Uterus (tissue), 3 donors: ENCODE measurements at regions not wholly inside any gene's neighbourhood (a gene's known extent, or its start where the extent isn't known, plus 50 kb on each side); places are given as distances from the start of the nearest gene placed in this dataset.

ENCODE experiments used
- DNase-seq, 2 donors: peaks; one replicate each; pipeline ENCODE4 v3.0.0-alpha.2; 2019 to 2020
- H3K27ac ChIP-seq, 2 donors: fragments of 200-600 bp; sonication (generic); 1 replicate in 1 of 2; 2 replicates in 1 of 2; pipeline ENCODE4 v1.5.1; 2016 to 2018
- H3K27me3 ChIP-seq, 2 donors: fragments of 200-600 bp; sonication (generic); one replicate each; pipeline ENCODE4 v1.5.1; 2018 to 2019; ENCODE audit warnings: control low read depth in 1 of 2
- H3K36me3 ChIP-seq, 2 donors: fragments of 200-600 bp; sonication (generic); one replicate each; pipeline ENCODE4 v1.5.1; 2019; ENCODE audit warnings: control low read depth in 1 of 2
- H3K4me1 ChIP-seq, 2 donors: fragments of 200-600 bp; sonication (generic); one replicate each; pipeline ENCODE4 v1.5.1; 2018 to 2019; ENCODE audit warnings: control low read depth in 1 of 2
- H3K4me3 ChIP-seq, 2 donors: fragments of 200-600 bp; sonication (generic); 1 replicate in 1 of 2; 2 replicates in 1 of 2; pipeline ENCODE4 v1.5.1; 2018 to 2019; ENCODE audit warnings: mild to moderate bottlenecking in 1 of 2
- H3K9me3 ChIP-seq, 2 donors: fragments of 200-600 bp; sonication (generic); one replicate each; pipeline ENCODE4 v1.5.1; 2019; ENCODE audit warnings: control low read depth in 1 of 2
- CTCF ChIP-seq, 4 experiments: fragments of 200-600 bp in 2 of 4; fragments of 450-650 bp in 2 of 4; sonication (generic) in 2 of 4; IDR thresholded peaks; one replicate each; pipeline ENCODE4 v1.5.1; 2016 to 2019; ENCODE audit warnings: antibody characterized with exemption in 4 of 4, mild to moderate bottlenecking in 2 of 4, moderate library complexity in 1 of 4
- POLR2A ChIP-seq, 2 donors: fragments of 450-650 bp; IDR thresholded peaks; one replicate each; pipeline ENCODE4 v1.6.1; 2016; ENCODE audit warnings: antibody characterized with exemption in 2 of 2, mild to moderate bottlenecking in 1 of 2, moderate library complexity in 1 of 2
- intact Hi-C: fragments of 100-400 bp; cut with DNase I; formaldehyde crosslinking; loops from one replicate; pipeline ENCODE4 v1.15.1; 2023; ENCODE audit warnings: low total_unique reads
- donor health status: DM: yes; HTN: yes; CAD: no.

GRCh38 chr6:80636689-80637088 lies 530.2 kb downstream of the BCKDHB start:
- Histone ChIP-seq H3K9me3 (no peaks in the 10 kb centered on the region), H3K27me3 (no peaks in the 10 kb centered on the region), H3K4me1 (no peaks in the 10 kb centered on the region), H3K4me3 (no peak overlapping the region), H3K27ac (no peak overlapping the region), H3K36me3 (no peaks in the 10 kb centered on the region)
- DNase-seq, result no peak
- intact Hi-C loops, result no loop called here
- no peak for TF ChIP-seq POLR2A (IDR thresholded peaks at IDR 0.05)
- no peak for TF ChIP-seq CTCF (IDR thresholded peaks at IDR 0.05)

DNA sequence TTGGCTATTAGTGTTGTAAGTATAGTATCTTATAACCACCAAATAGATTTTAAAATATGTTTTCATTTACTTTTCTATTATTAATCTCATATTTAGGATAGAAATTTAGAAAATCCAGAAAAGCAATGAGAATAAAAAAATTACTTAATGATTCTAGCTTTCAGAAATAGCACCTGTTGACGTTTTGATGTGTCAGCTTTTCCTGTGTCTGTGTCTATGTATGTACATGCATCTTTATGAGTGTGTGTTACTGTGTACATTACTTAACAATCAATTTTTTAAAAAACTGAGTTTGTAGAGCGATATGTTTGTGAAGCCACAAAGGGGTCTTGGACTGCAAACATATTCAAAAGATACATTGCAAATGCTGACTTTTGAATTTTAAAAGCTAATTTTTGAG lies 526.9 kb downstream of the BCKDHB start:
- Histone ChIP-seq H3K27ac (no peak overlapping the region), H3K36me3 (no peaks in the 10 kb centered on the region), H3K4me1 (no peaks in the 10 kb centered on the region), H3K4me3 (no peak overlapping the region), H3K27me3 (no peaks in the 10 kb centered on the region), H3K9me3 (no peaks in the 10 kb centered on the region)
- no peak for DNase-seq
- intact Hi-C loops, result no loop called here
- TF ChIP-seq CTCF (IDR thresholded peaks at IDR 0.05) (no peak), POLR2A (IDR thresholded peaks at IDR 0.05) (no peak)

- no peaks in the 10 kb centered on the region for H3K36me3 ChIP-seq
Measured at GRCh38 chr6:80625405-80625804, 518.9 kb downstream of the BCKDHB start.

DNA sequence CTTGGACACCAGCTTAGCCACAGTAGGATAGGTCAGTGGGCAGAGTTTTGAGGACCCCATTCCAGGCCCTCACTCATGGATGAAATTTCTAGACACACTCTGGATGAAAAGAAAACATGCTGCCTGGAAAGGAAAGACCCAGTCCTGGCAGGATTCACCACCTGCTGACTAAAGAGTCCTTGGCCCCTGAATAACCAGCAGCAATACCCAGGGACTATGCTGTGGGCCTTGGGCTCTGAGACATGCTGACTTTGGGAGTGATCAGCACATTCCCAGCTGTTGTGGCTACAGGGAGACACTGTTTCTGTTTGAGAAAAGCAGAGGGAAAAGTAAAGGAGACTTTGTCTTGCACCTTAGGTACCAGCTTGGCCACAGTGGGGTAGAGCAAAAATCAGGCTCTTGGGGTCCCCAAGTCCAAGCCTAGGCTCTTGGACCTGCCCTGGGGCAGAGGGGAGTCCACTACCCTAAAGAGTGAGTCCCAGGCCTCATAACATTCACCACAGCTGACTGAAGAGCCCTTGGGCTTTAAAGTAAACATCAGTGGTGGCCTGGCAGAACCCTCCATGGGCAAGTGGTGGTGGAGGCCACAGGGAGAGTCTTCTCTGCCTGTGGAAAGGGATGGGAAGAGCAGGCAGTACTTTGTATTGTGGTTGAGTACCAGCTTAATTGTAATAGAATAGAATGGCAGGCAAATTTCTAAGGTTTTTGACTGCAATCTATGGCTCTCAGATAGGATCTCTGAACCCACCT lies 516.8 kb downstream of the BCKDHB start:
- Histone ChIP-seq H3K4me1 (no peaks in the 10 kb centered on the region), H3K27me3 (no peaks in the 10 kb centered on the region), H3K36me3 (no peaks in the 10 kb centered on the region), H3K4me3 (no peak overlapping the region), H3K9me3 (no peaks in the 10 kb centered on the region), H3K27ac (no peak overlapping the region)
- intact Hi-C loops, result no loop called here
- TF ChIP-seq POLR2A (IDR thresholded peaks at IDR 0.05) (no peak), CTCF (IDR thresholded peaks at IDR 0.05) (no peak)
- DNase-seq, result no peak

More at GRCh38 chr6:80625405-80625804, 518.9 kb downstream of the BCKDHB start:
- no peak overlapping the region for H3K27ac ChIP-seq
- no peak overlapping the region for H3K4me3 ChIP-seq
- no peaks in the 10 kb centered on the region for H3K27me3 ChIP-seq
- H3K9me3 ChIP-seq, result no peaks in the 10 kb centered on the region
- intact Hi-C loops, result no loop called here
- DNase-seq, result no peak
- no peak for TF ChIP-seq POLR2A (IDR thresholded peaks at IDR 0.05)
- TF ChIP-seq CTCF (IDR thresholded peaks at IDR 0.05), result no peak
- no peaks in the 10 kb centered on the region for H3K4me1 ChIP-seq

- H3K27me3 ChIP-seq, result no peaks in the 10 kb centered on the region
- no peak overlapping the region for H3K4me3 ChIP-seq
- intact Hi-C loops, result no loop called here
- H3K36me3 ChIP-seq, result no peaks in the 10 kb centered on the region
- TF ChIP-seq CTCF (IDR thresholded peaks at IDR 0.05) (no peak), POLR2A (IDR thresholded peaks at IDR 0.05) (no peak)
- H3K4me1 ChIP-seq, result no peaks in the 10 kb centered on the region
- no peak overlapping the region for H3K27ac ChIP-seq
- DNase-seq, result no peak
- no peaks in the 10 kb centered on the region for H3K9me3 ChIP-seq
Measured at GRCh38 chr6:80622641-80623040, 516.2 kb downstream of the BCKDHB start.
